ENCODE measurements at regions not wholly inside any gene's neighbourhood (a gene's known extent, or its start where the extent isn't known, plus 50 kb on each side); places are given as distances from the start of the nearest gene placed in this dataset.

GRCh38 chr9:80375477-80375876, 803.7 kb downstream of the TLE4 start:
- TF ChIP-seq, protein P1, sequence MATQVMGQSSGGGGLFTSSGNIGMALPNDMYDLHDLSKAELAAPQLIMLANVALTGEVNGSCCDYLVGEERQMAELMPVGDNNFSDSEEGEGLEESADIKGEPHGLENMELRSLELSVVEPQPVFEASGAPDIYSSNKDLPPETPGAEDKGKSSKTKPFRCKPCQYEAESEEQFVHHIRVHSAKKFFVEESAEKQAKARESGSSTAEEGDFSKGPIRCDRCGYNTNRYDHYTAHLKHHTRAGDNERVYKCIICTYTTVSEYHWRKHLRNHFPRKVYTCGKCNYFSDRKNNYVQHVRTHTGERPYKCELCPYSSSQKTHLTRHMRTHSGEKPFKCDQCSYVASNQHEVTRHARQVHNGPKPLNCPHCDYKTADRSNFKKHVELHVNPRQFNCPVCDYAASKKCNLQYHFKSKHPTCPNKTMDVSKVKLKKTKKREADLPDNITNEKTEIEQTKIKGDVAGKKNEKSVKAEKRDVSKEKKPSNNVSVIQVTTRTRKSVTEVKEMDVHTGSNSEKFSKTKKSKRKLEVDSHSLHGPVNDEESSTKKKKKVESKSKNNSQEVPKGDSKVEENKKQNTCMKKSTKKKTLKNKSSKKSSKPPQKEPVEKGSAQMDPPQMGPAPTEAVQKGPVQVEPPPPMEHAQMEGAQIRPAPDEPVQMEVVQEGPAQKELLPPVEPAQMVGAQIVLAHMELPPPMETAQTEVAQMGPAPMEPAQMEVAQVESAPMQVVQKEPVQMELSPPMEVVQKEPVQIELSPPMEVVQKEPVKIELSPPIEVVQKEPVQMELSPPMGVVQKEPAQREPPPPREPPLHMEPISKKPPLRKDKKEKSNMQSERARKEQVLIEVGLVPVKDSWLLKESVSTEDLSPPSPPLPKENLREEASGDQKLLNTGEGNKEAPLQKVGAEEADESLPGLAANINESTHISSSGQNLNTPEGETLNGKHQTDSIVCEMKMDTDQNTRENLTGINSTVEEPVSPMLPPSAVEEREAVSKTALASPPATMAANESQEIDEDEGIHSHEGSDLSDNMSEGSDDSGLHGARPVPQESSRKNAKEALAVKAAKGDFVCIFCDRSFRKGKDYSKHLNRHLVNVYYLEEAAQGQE (IDR thresholded peaks at IDR 0.05; ENCODE audit: insufficient read depth in 1 of 2, low read depth in 2 of 2, low read length in 2 of 2) = no peak
- TF ChIP-seq SIN3A (IDR thresholded peaks at IDR 0.05; ENCODE audit: borderline replicate concordance, insufficient read depth, low read length) (no peak), FOXP2 (optimal IDR thresholded peaks at IDR 0.05; ENCODE audit: borderline replicate concordance, extremely low read depth, extremely low read length, insufficient read depth) (no peak), TAF1 (IDR thresholded peaks at IDR 0.05; ENCODE audit: borderline replicate concordance, insufficient read depth, low read length) (no peak), POLR2AphosphoS5 (IDR thresholded peaks at IDR 0.05; ENCODE audit: low read depth, low read length) (no peak)

GRCh38 chr9:80369641-80370040, 797.9 kb downstream of the TLE4 start:
- TF ChIP-seq, protein P1 (IDR thresholded peaks at IDR 0.05; ENCODE audit: insufficient read depth in 1 of 2, low read depth in 2 of 2, low read length in 2 of 2) = no peak
- TF ChIP-seq POLR2AphosphoS5 (IDR thresholded peaks at IDR 0.05; ENCODE audit: low read depth, low read length) = no peak
- no peak for TF ChIP-seq FOXP2 (optimal IDR thresholded peaks at IDR 0.05; ENCODE audit: borderline replicate concordance, extremely low read depth, extremely low read length, insufficient read depth)
- TF ChIP-seq SIN3A (IDR thresholded peaks at IDR 0.05; ENCODE audit: borderline replicate concordance, insufficient read depth, low read length) = no peak
- TF ChIP-seq TAF1 (IDR thresholded peaks at IDR 0.05; ENCODE audit: borderline replicate concordance, insufficient read depth, low read length) = no peak

DNA sequence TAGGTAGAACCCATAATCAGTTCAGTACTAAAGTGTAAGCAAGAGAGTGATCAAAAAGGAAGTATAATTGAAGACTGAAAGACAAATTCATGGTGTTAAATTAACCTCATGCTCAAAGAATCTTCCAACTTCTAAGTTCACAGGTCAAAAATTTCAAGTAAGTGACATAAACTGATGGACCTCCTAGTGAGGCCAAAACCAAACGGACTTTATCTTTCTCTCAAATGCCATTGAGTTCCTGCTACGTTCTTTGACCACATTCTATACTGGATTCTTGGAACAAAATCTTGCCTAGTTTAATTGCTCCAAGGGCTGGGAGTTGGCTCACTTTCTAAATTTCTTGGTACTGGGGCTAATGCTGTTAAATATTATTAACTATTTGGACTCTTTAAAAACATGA, 794.9 kb downstream of the TLE4 start:
- TF ChIP-seq SIN3A (IDR thresholded peaks at IDR 0.05; ENCODE audit: borderline replicate concordance, insufficient read depth, low read length) = no peak
- no peak for TF ChIP-seq FOXP2 (optimal IDR thresholded peaks at IDR 0.05; ENCODE audit: borderline replicate concordance, extremely low read depth, extremely low read length, insufficient read depth)
- TF ChIP-seq, protein P1 (IDR thresholded peaks at IDR 0.05; ENCODE audit: insufficient read depth in 1 of 2, low read depth in 2 of 2, low read length in 2 of 2) = no peak

- TF ChIP-seq TAF1 (IDR thresholded peaks at IDR 0.05; ENCODE audit: borderline replicate concordance, insufficient read depth, low read length) (no peak), FOXP2 (optimal IDR thresholded peaks at IDR 0.05; ENCODE audit: borderline replicate concordance, extremely low read depth, extremely low read length, insufficient read depth) (no peak), SIN3A (IDR thresholded peaks at IDR 0.05; ENCODE audit: borderline replicate concordance, insufficient read depth, low read length) (no peak), POLR2AphosphoS5 (IDR thresholded peaks at IDR 0.05; ENCODE audit: low read depth, low read length) (no peak)
- TF ChIP-seq, protein P1 (IDR thresholded peaks at IDR 0.05; ENCODE audit: insufficient read depth in 1 of 2, low read depth in 2 of 2, low read length in 2 of 2) = no peak
These were observed 788.4 kb downstream of the TLE4 start for GRCh38 chr9:80359941-80360881.
